HepG2 (cell line): ENCODE measurements at regions not wholly inside any gene's neighbourhood (a gene's known extent, or its start where the extent isn't known, plus 50 kb on each side); places are given as distances from the start of the nearest gene placed in this dataset.

Experiments
- ATAC-seq: fragments of 200-7000 bp; cut with Tn5 transposase; 3 replicates; pipeline ENCODE4 v1.9.1; 2020; ENCODE audit warnings: mild to moderate bottlenecking, moderate library complexity
- BruUV-seq: library from RNA; stranded (reverse); fragments of 400-500 nt; replicated peaks from 2 replicates; lab custom pipeline; 2021; lab: Mats Ljungman, UMichigan
- CTCF ChIA-PET: fragments of 300-600 bp; formaldehyde crosslinking; extraction: SDS; loops from one replicate; lab custom pipeline; 2021; ENCODE audit warnings: low total read pairs, inconsistent platforms, low intra/inter-chr PET ratio; lab: Yijun Ruan, JAX
- POLR2A ChIA-PET: fragments of 350-600 bp; sonication (Branson Sonifier 250); formaldehyde crosslinking; loops from one replicate; lab custom pipeline; 2020; ENCODE audit warnings: antibody characterized with exemption, inconsistent platforms; lab: Yijun Ruan, JAX
- DNase-seq: peaks from one replicate; pipeline ENCODE4 v3.0.0-alpha.2; 2015; ENCODE audit warnings: low spot score
- FAIRE-seq: peaks from 3 replicates; lab custom pipeline; 2011; peaks lifted over from hg19 to GRCh38; lab: Jason Lieb, UNC
- H2AFZ ChIP-seq: one replicate; pipeline ENCODE4 v1.6.1; 2011; ENCODE audit warnings: low read length, inconsistent platforms
- H3K27ac ChIP-seq: fragments of 300-600 bp; 3 replicates; pipeline ENCODE4 v1.8.0; 2011; ENCODE audit warnings: mixed run types, mild to moderate bottlenecking, mixed read lengths, low read length, inconsistent platforms; ENCODE audit not compliant: insufficient read depth; ENCODE audit errors: extremely low read length
- H3K27me3 ChIP-seq, 2 experiments: fragments of 200-600 bp in 1 of 2; 2 replicates in 1 of 2; 3 replicates in 1 of 2; pipeline versions ENCODE4 v1.6.0 to v1.8.0; 2011; ENCODE audit warnings: low read length in 2 of 2, mild to moderate bottlenecking in 2 of 2, moderate library complexity in 2 of 2, inconsistent platforms in 1 of 2; ENCODE audit not compliant: insufficient read depth in 2 of 2, control insufficient read depth in 1 of 2
- H3K36me3 ChIP-seq, 2 experiments: fragments of 200-600 bp in 1 of 2; replicated peaks in 1 of 2; 2 replicates in 1 of 2; 3 replicates in 1 of 2; pipeline versions ENCODE4 v1.5.1 to v1.8.0; 2011; ENCODE audit warnings: low read length in 2 of 2, inconsistent platforms in 1 of 2; ENCODE audit not compliant: insufficient read depth in 2 of 2, control insufficient read depth in 1 of 2
- H3K4me1 ChIP-seq: 2 replicates; pipeline ENCODE4 v1.5.1; 2012; ENCODE audit warnings: low read length, inconsistent platforms; ENCODE audit not compliant: insufficient read depth
- H3K4me2 ChIP-seq: 2 replicates; pipeline ENCODE4 v1.6.0; 2011; ENCODE audit warnings: low read depth, low read length, inconsistent platforms
- H3K4me3 ChIP-seq, 3 experiments: fragments of 200-600 bp in 1 of 3; sonication (generic), shearing (Covaris generic) in 1 of 3; replicated peaks in 1 of 3; 2 replicates each; pipeline ENCODE4 v1.5.1; 2011 to 2016; ENCODE audit warnings: low read length in 3 of 3, inconsistent platforms in 2 of 3, low read depth in 2 of 3, mild to moderate bottlenecking in 2 of 3, control low read depth in 1 of 3, mixed read lengths in 1 of 3; ENCODE audit not compliant: insufficient read depth in 1 of 3
- H3K79me2 ChIP-seq: one replicate; pipeline ENCODE4 v1.6.1; 2011; ENCODE audit warnings: low read length, inconsistent platforms; ENCODE audit not compliant: insufficient read depth
- H3K9ac ChIP-seq: 2 replicates; pipeline ENCODE4 v1.6.0; 2011; ENCODE audit warnings: mild to moderate bottlenecking, low read depth, low read length, inconsistent platforms; ENCODE audit not compliant: insufficient read depth
- H3K9me3 ChIP-seq: 2 replicates; pipeline ENCODE4 v1.5.1; 2012; ENCODE audit warnings: mild to moderate bottlenecking, low read length
- H4K20me1 ChIP-seq: 2 replicates; pipeline ENCODE4 v1.6.0; 2011; ENCODE audit warnings: inconsistent platforms, mild to moderate bottlenecking, low read length, moderate library complexity; ENCODE audit not compliant: insufficient read depth
- ARID5B ChIP-seq: IDR thresholded peaks from 2 replicates; pipeline ENCODE4 v1.4.0; 2020; ENCODE audit warnings: mild to moderate bottlenecking, missing genetic modification reagents
- CENPT ChIP-seq: sonication (generic); formaldehyde crosslinking; IDR thresholded peaks from 2 replicates; pipeline ENCODE4 v1.8.0; 2022; ENCODE audit warnings: low read depth, mild to moderate bottlenecking, moderate library complexity, missing genetic modification reagents
- CERS6 ChIP-seq: sonication (generic); formaldehyde crosslinking; IDR thresholded peaks from 2 replicates; pipeline ENCODE4 v1.5.0; 2020; ENCODE audit warnings: missing genetic modification reagents
- CHCHD3 ChIP-seq: sonication (generic); formaldehyde crosslinking; IDR thresholded peaks from 2 replicates; pipeline ENCODE4 v1.8.0; 2022; ENCODE audit warnings: mild to moderate bottlenecking, missing genetic modification reagents, moderate library complexity
- NFE2 ChIP-seq: sonication (generic); formaldehyde crosslinking; IDR thresholded peaks from 2 replicates; pipeline ENCODE4 v1.4.0; 2020; ENCODE audit warnings: missing genetic modification reagents
- RERE ChIP-seq: IDR thresholded peaks from 2 replicates; pipeline ENCODE4 v1.6.1; 2016; ENCODE audit warnings: low read depth, missing genetic modification reagents, missing compliant biosample characterization
- ZNF230 ChIP-seq: sonication (generic); formaldehyde crosslinking; IDR thresholded peaks from 2 replicates; pipeline ENCODE4 v1.4.0; 2020; ENCODE audit warnings: mild to moderate bottlenecking, missing genetic modification reagents
- ZNF558 ChIP-seq: sonication (generic); formaldehyde crosslinking; IDR thresholded peaks from 2 replicates; pipeline ENCODE4 v1.9.0; 2022; ENCODE audit warnings: mild to moderate bottlenecking, missing genetic modification reagents, borderline replicate concordance
- WGBS: methylation state at CpG from one replicate; pipeline ENCODE4 v1.1.6; 2017; ENCODE audit warnings: low lambda C conversion rate; 5-methylcytosine and 5-hydroxymethylcytosine counted together
- in situ Hi-C: cut with HindIII; loops from 2 replicates; pipeline ENCODE4 v1.10.0; 2017; ENCODE audit warnings: low pct_unique_long_range_greater_than_20kb; ENCODE audit not compliant: extremely low pct_ligation_motif_present
- intact Hi-C: fragments of 100-400 bp; cut with micrococcal nuclease; formaldehyde crosslinking; loops from one replicate; pipeline ENCODE4 v1.10.0; 2022; ENCODE audit not compliant: unreplicated experiment

- 77% methylated on average over 2 of the region's 2 CpGs for WGBS
- intact Hi-C loops, result no loop called here
- no peak overlapping the region for H3K27ac ChIP-seq
- TF ChIP-seq CERS6 (CRISPR knock-in tag) (no peak), ZNF230 (CRISPR knock-in tag) (no peak), ZNF558 (no peak), RERE (CRISPR knock-in tag) (no peak), CHCHD3 (no peak), CENPT (CRISPR knock-in tag) (no peak), ARID5B (CRISPR knock-in tag) (no peak), NFE2 (CRISPR knock-in tag) (no peak)
- TF ChIP-seq, all 625 proteins: peak for 0
- no TSS peak for BruUV-seq
- peaks cover 48% of the 10 kb centered on the region for H3K4me1 ChIP-seq
- no peaks in the 10 kb centered on the region for H3K27me3 ChIP-seq
- CTCF ChIA-PET, result no interaction called here
- DNase-seq (no peak), ATAC-seq (no peak), FAIRE-seq (no peak)
- H2AFZ ChIP-seq, result no peak overlapping the region
- no peaks in the 10 kb centered on the region for H4K20me1 ChIP-seq
- POLR2A ChIA-PET, result no interaction called here
- H3K9me3 ChIP-seq, result no peaks in the 10 kb centered on the region
- in situ Hi-C loops, result no loop called here
- no peaks in the 10 kb centered on the region for H3K79me2 ChIP-seq
- H3K4me3 ChIP-seq, result no peak overlapping the region
- H3K4me2 ChIP-seq, result no peak overlapping the region
- H3K9ac ChIP-seq, result no peak overlapping the region
- H3K36me3 ChIP-seq, result no peaks in the 10 kb centered on the region
These were observed 89.2 kb downstream of the CD164 start for GRCh38 chr6:109292983-109293586.
